HG02588 (cell line): ENCODE measurements at regions not wholly inside any gene's neighbourhood (a gene's known extent, or its start where the extent isn't known, plus 50 kb on each side); places are given as distances from the start of the nearest gene placed in this dataset.

Experiments used
- ATAC-seq: cut with Tn5 transposase; IDR thresholded peaks from one replicate; pipeline ENCODE4 v1.9.1; 2021; ENCODE audit warnings: mild to moderate bottlenecking, moderate library complexity; ENCODE audit not compliant: unreplicated experiment

- ATAC-seq = no peak
These were observed 90.8 kb upstream of the CALM2 start for GRCh38 chr2:47266939-47267710.

GRCh38 chr2:47265751-47266231, 89.5 kb upstream of the CALM2 start:
- ATAC-seq = no peak

- no peak for ATAC-seq
These were observed 88.8 kb upstream of the CALM2 start for GRCh38 chr2:47265158-47265557.

GRCh38 chr2:47264686-47265085, 88.4 kb upstream of the CALM2 start:
- no peak for ATAC-seq

GRCh38 chr2:47264143-47264542, 87.8 kb upstream of the CALM2 start:
- ATAC-seq = no peak

- no peak for ATAC-seq
These were observed 86.3 kb upstream of the CALM2 start for GRCh38 chr2:47262657-47263056.

- no peak for ATAC-seq
These were observed 84.7 kb upstream of the CALM2 start for GRCh38 chr2:47260971-47261370.

- ATAC-seq = no peak
These were observed 83.5 kb upstream of the CALM2 start for GRCh38 chr2:47259829-47260228.

- no peak for ATAC-seq
These were observed 81.6 kb upstream of the CALM2 start for GRCh38 chr2:47257946-47258348.

GRCh38 chr2:47256416-47257087, 80.2 kb upstream of the CALM2 start:
- no peak for ATAC-seq

GRCh38 chr2:47255794-47256193, 79.5 kb upstream of the CALM2 start:
- ATAC-seq = no peak

GRCh38 chr2:47254464-47254863, 78.2 kb upstream of the CALM2 start:
- ATAC-seq = no peak

GRCh38 chr2:47253447-47253846, 77.1 kb upstream of the CALM2 start:
- ATAC-seq = no peak

GRCh38 chr2:47251404-47251675, 75.0 kb upstream of the CALM2 start:
- ATAC-seq = no peak

- ATAC-seq = no peak
These were observed 74.5 kb upstream of the CALM2 start for GRCh38 chr2:47250586-47251403.

- ATAC-seq = no peak
These were observed 73.6 kb upstream of the CALM2 start for GRCh38 chr2:47249931-47250330.

- no peak for ATAC-seq
These were observed 73.0 kb upstream of the CALM2 start for GRCh38 chr2:47249157-47249900.

GRCh38 chr2:47243596-47244323, 67.4 kb upstream of the CALM2 start:
- ATAC-seq = no peak

GRCh38 chr2:47241715-47242114, 65.4 kb upstream of the CALM2 start:
- no peak for ATAC-seq
